ENCODE measurements at regions not wholly inside any gene's neighbourhood (a gene's known extent, or its start where the extent isn't known, plus 50 kb on each side); places are given as distances from the start of the nearest gene placed in this dataset.

- DNase-seq (ENCODE audit: low read depth, low spot score) (no peak), ATAC-seq (no peak)
- H2AFZ ChIP-seq (ENCODE audit: low read depth, low read length, poor library complexity, severe bottlenecking), result no peak overlapping the region
- H3K9ac ChIP-seq (ENCODE audit: low read length), result no peak overlapping the region
- H3K9me2 ChIP-seq (ENCODE audit: insufficient read depth), result no peaks in the 10 kb centered on the region
- ChIA-PET RAD21 (ENCODE audit: low non-redundant PET in 1 of 2, low total read pairs in 2 of 2, uncharacterized antibody in 2 of 2, unreplicated experiment in 2 of 2) (no interaction called here), CTCF (no interaction called here), POLR2A (no interaction called here)
- no peaks in the 10 kb centered on the region for H3K9me3 ChIP-seq (ENCODE audit: control insufficient read depth in 1 of 2, insufficient read depth in 1 of 2, low read depth in 1 of 2, low read length in 2 of 2)
- no peaks in the 10 kb centered on the region for H3K36me3 ChIP-seq (ENCODE audit: control insufficient read depth in 1 of 2, insufficient read depth in 2 of 2, low read length in 2 of 2)
- no peaks in the 10 kb centered on the region for H3K4me1 ChIP-seq (ENCODE audit: control insufficient read depth in 1 of 2, insufficient read depth in 2 of 2, low read length in 2 of 2)
- H4K20me1 ChIP-seq (ENCODE audit: insufficient read depth), result no peaks in the 10 kb centered on the region
- no TSS peak for BruUV-seq (replicated peaks)
- intact Hi-C loops (cut with micrococcal nuclease), result no loop called here
- H3K27ac ChIP-seq (ENCODE audit: low read depth, low read length), result no peak overlapping the region
- TF ChIP-seq SIN3A (IDR thresholded peaks at IDR 0.05; ENCODE audit: low read depth) (no peak), YY1 (IDR thresholded peaks at IDR 0.05; ENCODE audit: extremely low read depth, insufficient replicate concordance, low read depth, low read length) (no peak), REST (IDR thresholded peaks at IDR 0.05; ENCODE audit: low read depth) (no peak)
- H3K27me3 ChIP-seq (ENCODE audit: insufficient read depth, low read length), result no peaks in the 10 kb centered on the region
- no peaks in the 10 kb centered on the region for H3K79me2 ChIP-seq (ENCODE audit: insufficient read depth, low read length)
- H3K4me2 ChIP-seq (ENCODE audit: low read length), result no peak overlapping the region
- no peak overlapping the region for H3K4me3 ChIP-seq (replicated peaks in 1 of 2; ENCODE audit: low read depth in 1 of 2, low read length in 2 of 2)
Observed at GRCh38 chr6:148103436-148103835, 239.2 kb upstream of the SASH1 start.

DNA sequence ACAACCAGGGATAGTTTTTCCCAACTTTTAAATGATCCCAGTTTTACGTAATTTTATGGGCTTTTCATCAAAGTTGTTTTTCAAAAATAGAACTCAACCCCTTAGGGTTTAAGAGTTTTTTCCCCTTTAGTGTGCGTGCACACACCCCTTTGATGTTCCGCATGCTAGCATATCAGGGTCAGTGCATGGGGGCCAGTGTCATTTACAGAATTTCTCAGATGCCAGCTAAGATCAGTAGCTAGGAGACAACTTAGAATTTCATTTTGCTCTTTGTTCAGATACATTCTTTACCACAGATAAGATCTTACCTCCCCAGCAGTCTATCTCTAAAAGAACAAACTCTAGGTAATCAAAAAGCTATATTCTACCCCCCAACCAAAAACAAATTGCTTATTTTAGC lies 238.5 kb upstream of the SASH1 start:
- POLR2A ChIA-PET, result no interaction called here
- CTCF ChIA-PET, result no interaction called here

More for the DNA sequence above, 238.5 kb upstream of the SASH1 start:
- Histone ChIP-seq H3K4me1 (ENCODE audit: control insufficient read depth in 1 of 2, insufficient read depth in 2 of 2, low read length in 2 of 2) (no peaks in the 10 kb centered on the region), H3K36me3 (ENCODE audit: control insufficient read depth in 1 of 2, insufficient read depth in 2 of 2, low read length in 2 of 2) (no peaks in the 10 kb centered on the region), H3K4me2 (ENCODE audit: low read length) (no peak overlapping the region), H3K4me3 (replicated peaks in 1 of 2; ENCODE audit: low read depth in 1 of 2, low read length in 2 of 2) (no peak overlapping the region), H2AFZ (ENCODE audit: low read depth, low read length, poor library complexity, severe bottlenecking) (no peak overlapping the region), H3K27me3 (ENCODE audit: insufficient read depth, low read length) (no peaks in the 10 kb centered on the region), H3K9ac (ENCODE audit: low read length) (no peak overlapping the region), H3K9me3 (ENCODE audit: control insufficient read depth in 1 of 2, insufficient read depth in 1 of 2, low read depth in 1 of 2, low read length in 2 of 2) (no peaks in the 10 kb centered on the region), H3K27ac (ENCODE audit: low read depth, low read length) (no peak overlapping the region), H3K79me2 (ENCODE audit: insufficient read depth, low read length) (no peaks in the 10 kb centered on the region), H3K9me2 (ENCODE audit: insufficient read depth) (no peaks in the 10 kb centered on the region), H4K20me1 (ENCODE audit: insufficient read depth) (no peaks in the 10 kb centered on the region)
- intact Hi-C loops (cut with micrococcal nuclease), result no loop called here
- no TSS peak for BruUV-seq (replicated peaks)
- no peak for DNase-seq (ENCODE audit: low read depth, low spot score)
- TF ChIP-seq ZBTB33 (IDR thresholded peaks at IDR 0.05; ENCODE audit: extremely low read depth, insufficient replicate concordance, low read length), result no peak
- no peak for TF ChIP-seq CEBPB (IDR thresholded peaks at IDR 0.05; ENCODE audit: low read depth)
- no peak for TF ChIP-seq SP1 (IDR thresholded peaks at IDR 0.05; ENCODE audit: low read depth)
- TF ChIP-seq EZH2phosphoT487 (IDR thresholded peaks at IDR 0.05; ENCODE audit: borderline replicate concordance), result no peak
- TF ChIP-seq SIN3A (IDR thresholded peaks at IDR 0.05; ENCODE audit: low read depth), result no peak
- no peak for TF ChIP-seq YY1 (IDR thresholded peaks at IDR 0.05; ENCODE audit: extremely low read depth, insufficient replicate concordance, low read depth, low read length)
- no peak for TF ChIP-seq FOSL1 (IDR thresholded peaks at IDR 0.05; ENCODE audit: low read depth)
- TF ChIP-seq ATF3 (IDR thresholded peaks at IDR 0.05), result no peak
- TF ChIP-seq POLR2AphosphoS5 (IDR thresholded peaks at IDR 0.05; ENCODE audit: low read depth, low read length), result no peak
- ATAC-seq, result no peak
- RAD21 ChIA-PET (ENCODE audit: low non-redundant PET in 1 of 2, low total read pairs in 2 of 2, uncharacterized antibody in 2 of 2, unreplicated experiment in 2 of 2), result no interaction called here
